ENCODE measurements at regions not wholly inside any gene's neighbourhood (a gene's known extent, or its start where the extent isn't known, plus 50 kb on each side); places are given as distances from the start of the nearest gene placed in this dataset.
"Not testable (repeated sequence)": the region's sequence is repeated elsewhere in the genome, so short reads cannot be mapped to it uniquely, and the experiment has no call there.

GRCh38 chr5:108461628-108462367, 79.9 kb upstream of the FBXL17 start:
- H3K27me3 Mint-ChIP-seq (ENCODE audit: insufficient read depth, low read depth) = peaks cover 2% of the 10 kb centered on the region
- peaks cover under 1% of the 10 kb centered on the region for H3K9me3 Mint-ChIP-seq
- Histone ChIP-seq H3K79me2 (ENCODE audit: low read depth) (no peaks in the 10 kb centered on the region), H3K36me3 (no peaks in the 10 kb centered on the region), H4K20me1 (ENCODE audit: low read depth) (no peaks in the 10 kb centered on the region), H3K27me3 (no peaks in the 10 kb centered on the region), H2AFZ (replicated peaks) (no peak overlapping the region), H3K4me2 (no peak overlapping the region), H3K27ac (no peak overlapping the region), H3K9ac (no peak overlapping the region), H3K4me1 (no peaks in the 10 kb centered on the region), H3K9me3 (ENCODE audit: low read depth) (no peaks in the 10 kb centered on the region), H3F3A (ENCODE audit: low read depth) (no peaks in the 10 kb centered on the region), H3K4me3 (no peak overlapping the region)
- peaks cover 7% of the 10 kb centered on the region for H3K4me1 Mint-ChIP-seq
- no peak for DNase-seq (ENCODE audit: low spot score)
- H3K36me3 Mint-ChIP-seq = no peaks in the 10 kb centered on the region
- H3K4me3 Mint-ChIP-seq = no peak overlapping the region
- no peak overlapping the region for H3K27ac Mint-ChIP-seq
- TF ChIP-seq EZH2phosphoT487 (IDR thresholded peaks at IDR 0.05) (no peak), CTCF (IDR thresholded peaks at IDR 0.05) (no peak)

- H3K9me3 Mint-ChIP-seq = peaks cover 12% of the 10 kb centered on the region
- Histone ChIP-seq H3K9me3 (ENCODE audit: low read depth) (no peaks in the 10 kb centered on the region), H3K4me3 (no peak overlapping the region), H3K36me3 (no peaks in the 10 kb centered on the region), H2AFZ (replicated peaks) (no peak overlapping the region), H4K20me1 (ENCODE audit: low read depth) (no peaks in the 10 kb centered on the region), H3K9ac (no peak overlapping the region), H3K27me3 (no peaks in the 10 kb centered on the region), H3K27ac (no peak overlapping the region), H3K4me1 (no peaks in the 10 kb centered on the region), H3K79me2 (ENCODE audit: low read depth) (no peaks in the 10 kb centered on the region), H3K4me2 (no peak overlapping the region), H3F3A (ENCODE audit: low read depth) (no peaks in the 10 kb centered on the region)
- no peak overlapping the region for H3K27ac Mint-ChIP-seq
- peaks cover 7% of the 10 kb centered on the region for H3K4me1 Mint-ChIP-seq
- TF ChIP-seq CTCF (IDR thresholded peaks at IDR 0.05) = no peak
- no peak for TF ChIP-seq EZH2 (IDR thresholded peaks at IDR 0.05)
- TF ChIP-seq EZH2phosphoT487 (IDR thresholded peaks at IDR 0.05) = no peak
- no peak overlapping the region for H3K4me3 Mint-ChIP-seq
- H3K27me3 Mint-ChIP-seq (ENCODE audit: insufficient read depth, low read depth) = peaks cover 2% of the 10 kb centered on the region
- H3K36me3 Mint-ChIP-seq = no peaks in the 10 kb centered on the region
- no peak for DNase-seq (ENCODE audit: low spot score)
These were observed 77.9 kb upstream of the FBXL17 start for GRCh38 chr5:108459769-108460168.

GRCh38 chr5:108451269-108451668, 69.4 kb upstream of the FBXL17 start:
- Histone ChIP-seq H3K4me1 (no peaks in the 10 kb centered on the region), H3K9me3 (ENCODE audit: low read depth) (no peaks in the 10 kb centered on the region), H3K9ac (no peak overlapping the region), H2AFZ (replicated peaks) (no peak overlapping the region), H3F3A (ENCODE audit: low read depth) (no peaks in the 10 kb centered on the region), H3K4me3 (no peak overlapping the region), H3K4me2 (no peak overlapping the region), H3K27ac (no peak overlapping the region), H4K20me1 (ENCODE audit: low read depth) (no peaks in the 10 kb centered on the region), H3K36me3 (no peaks in the 10 kb centered on the region), H3K27me3 (no peaks in the 10 kb centered on the region), H3K79me2 (ENCODE audit: low read depth) (no peaks in the 10 kb centered on the region)
- no peaks in the 10 kb centered on the region for H3K4me1 Mint-ChIP-seq
- DNase-seq (ENCODE audit: low spot score) = no peak
- H3K4me3 Mint-ChIP-seq = no peak overlapping the region
- H3K36me3 Mint-ChIP-seq = no peaks in the 10 kb centered on the region
- peaks cover 2% of the 10 kb centered on the region for H3K27me3 Mint-ChIP-seq (ENCODE audit: insufficient read depth, low read depth)
- H3K27ac Mint-ChIP-seq = no peak overlapping the region
- peaks cover 26% of the 10 kb centered on the region for H3K9me3 Mint-ChIP-seq
- TF ChIP-seq CTCF (IDR thresholded peaks at IDR 0.05) = peak; percentile 45
- no peak for TF ChIP-seq EZH2phosphoT487 (IDR thresholded peaks at IDR 0.05)

GRCh38 chr5:108444130-108444529, 62.2 kb upstream of the FBXL17 start:
- H3K4me3 Mint-ChIP-seq; DNase-seq (ENCODE audit: low spot score): not testable (repeated sequence)

GRCh38 chr5:108442063-108442651, 60.3 kb upstream of the FBXL17 start:
- H3K4me1 ChIP-seq; H3K4me2 ChIP-seq; H3K27ac ChIP-seq; H3K9me3 Mint-ChIP-seq; H3K4me3 Mint-ChIP-seq; H3K4me3 ChIP-seq; H3K36me3 ChIP-seq; H2AFZ ChIP-seq (replicated peaks); H3K27me3 ChIP-seq; H3K9ac ChIP-seq; H3K36me3 Mint-ChIP-seq; H3F3A ChIP-seq (ENCODE audit: low read depth); H3K27me3 Mint-ChIP-seq (ENCODE audit: insufficient read depth, low read depth); H3K27ac Mint-ChIP-seq; H3K4me1 Mint-ChIP-seq; H4K20me1 ChIP-seq (ENCODE audit: low read depth); H3K79me2 ChIP-seq (ENCODE audit: low read depth); DNase-seq (ENCODE audit: low spot score); H3K9me3 ChIP-seq (ENCODE audit: low read depth): not testable (repeated sequence)

More at GRCh38 chr5:108444130-108444529, 62.2 kb upstream of the FBXL17 start:
- H3K9me3 Mint-ChIP-seq; H3K36me3 Mint-ChIP-seq; H3K36me3 ChIP-seq; H3K27me3 ChIP-seq; H3K79me2 ChIP-seq (ENCODE audit: low read depth); H3K4me1 ChIP-seq; H3K27me3 Mint-ChIP-seq (ENCODE audit: insufficient read depth, low read depth); H3K27ac ChIP-seq; H3K27ac Mint-ChIP-seq; H3K4me3 ChIP-seq; H3K9me3 ChIP-seq (ENCODE audit: low read depth); H2AFZ ChIP-seq (replicated peaks); H3K9ac ChIP-seq; H3K4me2 ChIP-seq; H3K4me1 Mint-ChIP-seq; H3F3A ChIP-seq (ENCODE audit: low read depth); H4K20me1 ChIP-seq (ENCODE audit: low read depth): not testable (repeated sequence)

Data from neural progenitor cell (in vitro differentiated cells).